Muscle of leg (tissue), 3 donors: ENCODE measurements at regions not wholly inside any gene's neighbourhood (a gene's known extent, or its start where the extent isn't known, plus 50 kb on each side); places are given as distances from the start of the nearest gene placed in this dataset.
A peak's percentile ranks its signal among the peaks of the same experiment; 100 is the strongest.
"Not testable (repeated sequence)": the region's sequence is repeated elsewhere in the genome, so short reads cannot be mapped to it uniquely, and the experiment has no call there.

Experiments
- DNase-seq: peaks from one replicate; pipeline ENCODE4 v3.0.0; 2013
- H3K27ac ChIP-seq: one replicate; pipeline ENCODE4 v1.5.1; 2013; ENCODE audit warnings: mild to moderate bottlenecking, low read length, control low read depth
- H3K27me3 ChIP-seq: one replicate; pipeline ENCODE4 v1.6.1; 2013; ENCODE audit warnings: low read length; ENCODE audit not compliant: control insufficient read depth, insufficient read depth
- H3K36me3 ChIP-seq: one replicate; pipeline ENCODE4 v1.6.1; 2013; ENCODE audit warnings: low read length; ENCODE audit not compliant: control insufficient read depth, insufficient read depth
- H3K4me1 ChIP-seq: one replicate; pipeline ENCODE4 v1.6.1; 2013; ENCODE audit warnings: low read length; ENCODE audit not compliant: control insufficient read depth, insufficient read depth
- H3K4me3 ChIP-seq: one replicate; pipeline ENCODE4 v1.5.1; 2013; ENCODE audit warnings: low read length, control low read depth
- H3K9me3 ChIP-seq: replicated peaks from 2 replicates; pipeline ENCODE4 v1.6.1; 2013; ENCODE audit warnings: low read depth, low read length; ENCODE audit not compliant: control insufficient read depth
- WGBS: methylation state at CpG from one replicate; pipeline ENCODE4 v1.1.5; 2013; ENCODE audit warnings: missing lambda C conversion rate; ENCODE audit not compliant: insufficient coverage; 5-methylcytosine and 5-hydroxymethylcytosine counted together

DNA sequence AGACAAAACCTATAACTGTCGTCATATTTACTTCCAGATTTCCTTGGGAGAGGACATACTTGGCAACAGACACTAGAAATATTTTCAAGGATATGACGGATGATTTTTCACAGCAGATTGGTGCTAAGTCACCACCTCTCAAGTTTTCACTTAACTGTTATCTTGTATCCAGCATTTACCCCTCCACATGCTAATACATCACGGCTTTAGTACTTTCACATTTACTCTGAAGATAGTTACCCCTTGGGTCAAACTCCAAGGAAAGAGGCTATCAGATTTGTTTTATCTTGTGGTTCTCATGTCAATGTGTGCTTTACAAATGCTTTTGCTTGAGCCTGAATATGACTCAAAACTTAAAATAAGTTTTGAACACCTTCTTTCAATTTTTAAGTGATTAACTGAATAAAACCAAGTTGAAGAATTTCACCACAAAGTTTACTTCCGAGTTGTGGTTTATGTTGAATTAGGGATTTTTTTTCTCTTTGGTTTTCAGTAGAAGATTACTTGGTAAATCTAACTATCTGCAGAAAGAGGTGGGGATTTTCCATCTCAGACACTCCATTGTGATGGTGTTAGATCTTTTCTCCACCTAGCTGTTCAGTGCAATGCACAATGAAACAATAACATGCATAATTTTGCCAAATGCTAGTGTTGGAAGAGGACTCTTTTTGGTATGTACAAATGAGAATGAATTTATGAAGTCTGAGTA is 75.4 kb upstream of the FAT1 start:
- Histone ChIP-seq H3K9me3 (no peaks in the 10 kb centered on the region), H3K27ac (no peak overlapping the region), H3K27me3 (no peaks in the 10 kb centered on the region), H3K36me3 (no peaks in the 10 kb centered on the region), H3K4me3 (no peak overlapping the region), H3K4me1 (no peaks in the 10 kb centered on the region)
- 67% methylated on average over 1 of the region's 4 CpGs for WGBS
- no peak for DNase-seq

- Histone ChIP-seq H3K9me3 (no peaks in the 10 kb centered on the region), H3K27me3 (no peaks in the 10 kb centered on the region), H3K27ac (no peak overlapping the region), H3K36me3 (no peaks in the 10 kb centered on the region), H3K4me1 (no peaks in the 10 kb centered on the region), H3K4me3 (no peak overlapping the region)
- WGBS: 90% methylated on average over 2 of the region's 6 CpGs
- no peak for DNase-seq
Measured at GRCh38 chr4:186805020-186805820, 81.6 kb upstream of the FAT1 start.

DNA sequence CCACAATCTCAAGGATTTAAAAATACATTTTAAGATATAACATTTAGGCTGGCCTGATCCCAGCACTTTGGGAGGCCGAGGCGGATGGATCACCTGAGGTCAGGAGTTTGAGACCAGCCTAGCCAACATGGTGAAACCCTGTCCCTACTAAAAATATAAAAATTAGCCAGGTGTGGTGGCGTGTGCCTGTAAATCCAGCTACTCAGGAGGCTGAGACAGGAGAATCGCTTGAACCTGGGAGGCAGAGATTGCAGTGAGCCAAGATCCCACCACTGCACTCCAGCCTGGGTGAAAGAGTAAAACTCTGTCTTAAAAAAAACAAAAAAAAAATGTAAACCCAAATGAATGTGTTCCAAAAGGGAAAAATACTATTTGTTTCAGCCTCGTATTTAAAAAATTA is 82.3 kb upstream of the FAT1 start:
- H3K9me3 ChIP-seq, H3K4me1 ChIP-seq, H3K27me3 ChIP-seq, DNase-seq, H3K27ac ChIP-seq, H3K36me3 ChIP-seq, H3K4me3 ChIP-seq: not testable (repeated sequence)
- no CpG with 5 or more reads among the region's 5 CpGs for WGBS

GRCh38 chr4:186806679-186807421 is 83.2 kb upstream of the FAT1 start:
- Histone ChIP-seq H3K27me3 (no peaks in the 10 kb centered on the region), H3K27ac (peak overlapping the region; percentile 5), H3K4me1 (no peaks in the 10 kb centered on the region), H3K9me3 (peaks cover 3% of the 10 kb centered on the region), H3K36me3 (no peaks in the 10 kb centered on the region), H3K4me3 (no peak overlapping the region)
- WGBS: no CpG with 5 or more reads among the region's 7 CpGs
- DNase-seq: peak; percentile 65

DNA sequence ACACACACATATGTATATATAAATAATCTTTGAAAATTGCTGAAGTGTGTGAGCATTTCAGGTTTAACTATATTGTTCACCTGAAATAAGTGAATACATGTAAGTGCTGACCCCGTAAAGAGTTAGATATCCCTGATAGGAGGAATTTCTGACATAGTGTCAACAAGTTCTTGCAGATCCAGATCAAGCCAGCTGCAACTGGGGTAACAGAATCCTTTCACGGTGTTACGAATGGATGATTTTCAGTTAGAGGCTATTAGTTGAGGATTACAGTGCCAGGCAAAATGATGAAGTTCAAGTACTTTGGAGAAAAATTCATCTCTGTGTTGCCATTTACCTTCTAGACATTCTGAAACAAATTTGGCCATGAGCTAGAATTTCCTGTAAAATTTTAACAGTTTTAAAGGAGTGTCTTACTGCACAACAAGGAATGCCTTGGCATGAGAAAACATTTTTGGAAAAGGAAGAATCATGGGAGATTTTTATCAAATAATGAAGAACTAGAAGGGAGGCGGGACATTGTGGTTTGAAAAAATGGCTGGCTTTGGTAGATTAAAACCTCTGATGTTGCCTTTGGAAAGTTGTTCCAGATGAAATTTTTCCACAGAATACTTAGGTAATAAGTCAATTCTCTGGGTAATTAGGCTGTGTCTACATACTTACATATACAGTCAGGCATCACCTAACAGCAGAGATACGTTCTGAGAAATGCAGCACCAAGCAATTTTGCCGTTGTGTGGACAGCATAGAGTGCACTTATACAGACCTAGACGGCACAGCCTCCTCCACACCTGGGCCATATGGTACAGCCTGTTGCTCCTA is 84.4 kb upstream of the FAT1 start:
- H3K27ac ChIP-seq: no peak overlapping the region
- DNase-seq: peak; percentile 38
- no peaks in the 10 kb centered on the region for H3K36me3 ChIP-seq
- H3K4me3 ChIP-seq: no peak overlapping the region
- peaks cover 3% of the 10 kb centered on the region for H3K9me3 ChIP-seq
- WGBS: 66% methylated on average over 3 of the region's 7 CpGs
- no peaks in the 10 kb centered on the region for H3K27me3 ChIP-seq
- no peaks in the 10 kb centered on the region for H3K4me1 ChIP-seq

DNA sequence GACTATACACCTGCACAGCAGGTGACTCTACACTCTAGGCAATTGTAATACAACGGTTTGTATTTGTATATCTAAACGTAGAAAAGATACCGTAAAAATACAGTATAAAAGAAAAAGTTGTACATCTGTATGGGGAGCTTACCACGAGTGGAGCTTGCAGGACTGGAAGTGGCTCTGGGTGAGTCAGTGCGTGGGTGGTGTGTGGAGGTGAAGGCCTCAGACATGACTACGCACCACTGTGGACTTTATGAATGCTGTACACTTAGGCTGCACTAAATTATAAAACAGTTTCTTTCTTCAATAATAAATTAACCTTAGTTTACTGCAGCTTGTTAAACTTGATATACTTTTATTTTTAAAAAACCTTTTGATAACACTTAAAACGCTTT is 85.0 kb upstream of the FAT1 start:
- Histone ChIP-seq H3K36me3 (no peaks in the 10 kb centered on the region), H3K9me3 (peaks cover 3% of the 10 kb centered on the region), H3K4me1 (no peaks in the 10 kb centered on the region), H3K27me3 (no peaks in the 10 kb centered on the region), H3K27ac (no peak overlapping the region), H3K4me3 (no peak overlapping the region)
- 81% methylated on average over 3 of the region's 7 CpGs for WGBS
- DNase-seq: no peak

GRCh38 chr4:186809070-186809469 is 85.4 kb upstream of the FAT1 start:
- Histone ChIP-seq H3K27me3 (no peaks in the 10 kb centered on the region), H3K4me1 (no peaks in the 10 kb centered on the region), H3K27ac (no peak overlapping the region), H3K9me3 (peaks cover 3% of the 10 kb centered on the region), H3K36me3 (no peaks in the 10 kb centered on the region), H3K4me3 (no peak overlapping the region)
- no CpG with 5 or more reads among the region's 2 CpGs for WGBS
- no peak for DNase-seq

- H3K4me3 ChIP-seq: no peak overlapping the region
- H3K36me3 ChIP-seq: no peaks in the 10 kb centered on the region
- WGBS: 40% methylated on average over 1 of the region's 3 CpGs
- no peaks in the 10 kb centered on the region for H3K27me3 ChIP-seq
- peaks cover 3% of the 10 kb centered on the region for H3K9me3 ChIP-seq
- no peak for DNase-seq
- H3K4me1 ChIP-seq: no peaks in the 10 kb centered on the region
- no peak overlapping the region for H3K27ac ChIP-seq
Measured at GRCh38 chr4:186810613-186811150, 87.0 kb upstream of the FAT1 start.

- DNase-seq: no peak
- H3K4me3 ChIP-seq: no peak overlapping the region
- H3K27ac ChIP-seq: no peak overlapping the region
- no peaks in the 10 kb centered on the region for H3K36me3 ChIP-seq
- H3K27me3 ChIP-seq: no peaks in the 10 kb centered on the region
- no peaks in the 10 kb centered on the region for H3K4me1 ChIP-seq
- H3K9me3 ChIP-seq: peaks cover 3% of the 10 kb centered on the region
Measured at GRCh38 chr4:186812592-186812991, 88.9 kb upstream of the FAT1 start.
